ENCODE measurements at regions not wholly inside any gene's neighbourhood (a gene's known extent, or its start where the extent isn't known, plus 50 kb on each side); places are given as distances from the start of the nearest gene placed in this dataset.
A peak's percentile ranks its signal among the peaks of the same experiment; 100 is the strongest.

GRCh38 chr6:56329271-56330050, 82.1 kb upstream of the COL21A1 start:
- Histone ChIP-seq H3K36me3 (ENCODE audit: control insufficient read depth, insufficient read depth, low read length) (no peaks in the 10 kb centered on the region), H3K27me3 (ENCODE audit: control insufficient read depth, insufficient read depth, low read length) (no peaks in the 10 kb centered on the region), H3K4me3 (ENCODE audit: low read depth, low read length) (no peak overlapping the region)
- DNase-seq (ENCODE audit: low read depth) (no peak), FAIRE-seq (peak; percentile 55)
- TF ChIP-seq CTCF (IDR thresholded peaks at IDR 0.05; ENCODE audit: insufficient read depth, low read length, severe bottlenecking): no peak

GRCh38 chr6:56328728-56329090, 81.3 kb upstream of the COL21A1 start:
- no peaks in the 10 kb centered on the region for H3K27me3 ChIP-seq (ENCODE audit: control insufficient read depth, insufficient read depth, low read length)
- no peak for DNase-seq (ENCODE audit: low read depth)
- TF ChIP-seq CTCF (IDR thresholded peaks at IDR 0.05; ENCODE audit: insufficient read depth, low read length, severe bottlenecking): no peak
- no peak overlapping the region for H3K4me3 ChIP-seq (ENCODE audit: low read depth, low read length)
- FAIRE-seq: no peak
- H3K36me3 ChIP-seq (ENCODE audit: control insufficient read depth, insufficient read depth, low read length): no peaks in the 10 kb centered on the region

- DNase-seq (ENCODE audit: low read depth) (no peak), FAIRE-seq (no peak)
- TF ChIP-seq CTCF (IDR thresholded peaks at IDR 0.05; ENCODE audit: insufficient read depth, low read length, severe bottlenecking): no peak
- Histone ChIP-seq H3K4me3 (ENCODE audit: low read depth, low read length) (no peak overlapping the region), H3K36me3 (ENCODE audit: control insufficient read depth, insufficient read depth, low read length) (no peaks in the 10 kb centered on the region), H3K27me3 (ENCODE audit: control insufficient read depth, insufficient read depth, low read length) (no peaks in the 10 kb centered on the region)
These were observed 80.8 kb upstream of the COL21A1 start for GRCh38 chr6:56327946-56328727.

GRCh38 chr6:56324396-56324795, 77.0 kb upstream of the COL21A1 start:
- no peaks in the 10 kb centered on the region for H3K27me3 ChIP-seq (ENCODE audit: control insufficient read depth, insufficient read depth, low read length)

GRCh38 chr6:56318851-56319250, 71.5 kb upstream of the COL21A1 start:
- no peak for TF ChIP-seq CTCF (IDR thresholded peaks at IDR 0.05; ENCODE audit: insufficient read depth, low read length, severe bottlenecking)
- Histone ChIP-seq H3K36me3 (ENCODE audit: control insufficient read depth, insufficient read depth, low read length) (no peaks in the 10 kb centered on the region), H3K4me3 (ENCODE audit: low read depth, low read length) (no peak overlapping the region), H3K27me3 (ENCODE audit: control insufficient read depth, insufficient read depth, low read length) (no peaks in the 10 kb centered on the region)
- no peak for FAIRE-seq
- DNase-seq (ENCODE audit: low read depth): no peak

More at GRCh38 chr6:56324396-56324795, 77.0 kb upstream of the COL21A1 start:
- FAIRE-seq (no peak), DNase-seq (ENCODE audit: low read depth) (no peak)
- Histone ChIP-seq H3K36me3 (ENCODE audit: control insufficient read depth, insufficient read depth, low read length) (no peaks in the 10 kb centered on the region), H3K4me3 (ENCODE audit: low read depth, low read length) (no peak overlapping the region)
- TF ChIP-seq CTCF (IDR thresholded peaks at IDR 0.05; ENCODE audit: insufficient read depth, low read length, severe bottlenecking): no peak
